ENCODE measurements at regions not wholly inside any gene's neighbourhood (a gene's known extent, or its start where the extent isn't known, plus 50 kb on each side); places are given as distances from the start of the nearest gene placed in this dataset.

DNA sequence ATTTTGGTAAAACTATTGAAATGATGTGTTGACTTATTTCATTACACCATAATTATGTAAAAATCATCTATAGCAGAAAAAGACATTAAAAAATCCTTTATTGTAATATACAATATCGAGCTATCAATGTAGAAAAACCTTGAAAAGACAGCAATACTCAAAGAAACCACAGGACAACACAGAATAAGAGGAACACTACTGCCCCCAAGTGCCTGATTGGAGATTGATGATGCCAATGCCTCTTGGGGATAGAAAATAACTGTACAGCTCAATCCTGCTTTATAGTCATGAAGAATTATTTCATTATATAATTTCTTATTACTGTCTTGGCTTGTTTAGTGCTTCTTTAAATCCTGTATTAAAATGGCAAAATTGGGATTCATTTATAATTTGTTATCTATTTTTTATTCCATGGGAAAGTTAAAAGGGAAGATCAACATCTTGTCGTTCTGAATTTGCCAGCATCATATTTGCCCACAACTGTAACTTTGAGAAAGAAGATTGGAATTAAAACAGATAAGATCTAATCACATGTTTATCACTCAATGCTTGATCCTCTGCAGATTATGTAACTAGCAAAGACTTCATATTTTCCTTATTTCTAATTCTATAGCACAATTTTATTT, 337.5 kb downstream of the CDH9 start:
- TF ChIP-seq, protein P1, sequence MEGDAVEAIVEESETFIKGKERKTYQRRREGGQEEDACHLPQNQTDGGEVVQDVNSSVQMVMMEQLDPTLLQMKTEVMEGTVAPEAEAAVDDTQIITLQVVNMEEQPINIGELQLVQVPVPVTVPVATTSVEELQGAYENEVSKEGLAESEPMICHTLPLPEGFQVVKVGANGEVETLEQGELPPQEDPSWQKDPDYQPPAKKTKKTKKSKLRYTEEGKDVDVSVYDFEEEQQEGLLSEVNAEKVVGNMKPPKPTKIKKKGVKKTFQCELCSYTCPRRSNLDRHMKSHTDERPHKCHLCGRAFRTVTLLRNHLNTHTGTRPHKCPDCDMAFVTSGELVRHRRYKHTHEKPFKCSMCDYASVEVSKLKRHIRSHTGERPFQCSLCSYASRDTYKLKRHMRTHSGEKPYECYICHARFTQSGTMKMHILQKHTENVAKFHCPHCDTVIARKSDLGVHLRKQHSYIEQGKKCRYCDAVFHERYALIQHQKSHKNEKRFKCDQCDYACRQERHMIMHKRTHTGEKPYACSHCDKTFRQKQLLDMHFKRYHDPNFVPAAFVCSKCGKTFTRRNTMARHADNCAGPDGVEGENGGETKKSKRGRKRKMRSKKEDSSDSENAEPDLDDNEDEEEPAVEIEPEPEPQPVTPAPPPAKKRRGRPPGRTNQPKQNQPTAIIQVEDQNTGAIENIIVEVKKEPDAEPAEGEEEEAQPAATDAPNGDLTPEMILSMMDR (IDR thresholded peaks at IDR 0.05): no peak
- TF ChIP-seq EZH2 (IDR thresholded peaks at IDR 0.05; ENCODE audit: borderline replicate concordance, insufficient read depth, low read depth, low read length, poor library complexity, severe bottlenecking): no peak

Measured in B cell (primary cell).